GM20000 (cell line): ENCODE measurements at regions not wholly inside any gene's neighbourhood (a gene's known extent, or its start where the extent isn't known, plus 50 kb on each side); places are given as distances from the start of the nearest gene placed in this dataset.

Experiments
- DNase-seq: peaks from one replicate; pipeline ENCODE4 v3.0.0; 2012; ENCODE audit warnings: low spot score
- TF ChIP-seq, protein P1 (sequence below): IDR thresholded peaks from 2 replicates; pipeline ENCODE4 v1.5.1; 2012; ENCODE audit warnings: mild to moderate bottlenecking, control low read depth; ENCODE audit errors: extremely low read depth, missing control alignments

DNA sequence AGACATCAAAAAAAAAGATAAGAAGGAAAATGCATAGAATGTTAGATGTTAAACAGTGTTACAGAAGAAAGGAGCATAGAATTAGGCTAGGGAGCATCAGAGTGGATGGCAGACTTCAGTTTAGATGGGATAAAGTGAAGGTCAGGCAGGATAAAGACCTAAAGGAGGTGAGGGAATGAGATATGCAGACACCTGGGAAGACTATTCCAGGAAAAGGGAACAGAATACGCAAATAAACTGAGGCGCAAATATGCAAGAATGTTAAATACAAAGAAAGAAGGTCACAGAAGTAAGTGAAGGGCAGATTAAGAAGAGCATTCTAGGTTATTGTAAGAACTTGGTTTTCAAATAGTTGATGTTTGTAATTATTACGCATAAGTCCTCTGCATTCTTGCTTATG lies 116.3 kb upstream of the REG3A start:
- TF ChIP-seq, protein P1, sequence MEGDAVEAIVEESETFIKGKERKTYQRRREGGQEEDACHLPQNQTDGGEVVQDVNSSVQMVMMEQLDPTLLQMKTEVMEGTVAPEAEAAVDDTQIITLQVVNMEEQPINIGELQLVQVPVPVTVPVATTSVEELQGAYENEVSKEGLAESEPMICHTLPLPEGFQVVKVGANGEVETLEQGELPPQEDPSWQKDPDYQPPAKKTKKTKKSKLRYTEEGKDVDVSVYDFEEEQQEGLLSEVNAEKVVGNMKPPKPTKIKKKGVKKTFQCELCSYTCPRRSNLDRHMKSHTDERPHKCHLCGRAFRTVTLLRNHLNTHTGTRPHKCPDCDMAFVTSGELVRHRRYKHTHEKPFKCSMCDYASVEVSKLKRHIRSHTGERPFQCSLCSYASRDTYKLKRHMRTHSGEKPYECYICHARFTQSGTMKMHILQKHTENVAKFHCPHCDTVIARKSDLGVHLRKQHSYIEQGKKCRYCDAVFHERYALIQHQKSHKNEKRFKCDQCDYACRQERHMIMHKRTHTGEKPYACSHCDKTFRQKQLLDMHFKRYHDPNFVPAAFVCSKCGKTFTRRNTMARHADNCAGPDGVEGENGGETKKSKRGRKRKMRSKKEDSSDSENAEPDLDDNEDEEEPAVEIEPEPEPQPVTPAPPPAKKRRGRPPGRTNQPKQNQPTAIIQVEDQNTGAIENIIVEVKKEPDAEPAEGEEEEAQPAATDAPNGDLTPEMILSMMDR: no peak
- DNase-seq: no peak

DNA sequence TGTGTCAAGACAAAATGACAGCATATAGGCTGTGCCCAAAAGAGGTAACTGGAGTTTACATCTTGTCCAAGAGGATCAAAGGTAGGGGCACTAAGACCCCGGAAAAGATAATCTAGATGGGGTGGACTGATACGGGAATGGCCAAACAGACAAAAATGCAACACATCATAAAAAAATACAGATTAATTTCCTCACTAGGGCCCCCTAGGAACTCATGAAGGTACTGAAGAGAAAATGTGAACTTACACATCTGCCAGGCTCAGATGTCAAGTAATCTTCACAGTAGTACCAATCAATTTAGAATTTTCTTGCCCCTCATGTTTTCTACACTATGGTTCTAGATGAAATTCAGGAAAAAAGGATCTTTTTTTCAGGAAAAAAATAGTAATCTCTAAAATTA lies 115.6 kb upstream of the REG3A start:
- no peak for DNase-seq

DNA sequence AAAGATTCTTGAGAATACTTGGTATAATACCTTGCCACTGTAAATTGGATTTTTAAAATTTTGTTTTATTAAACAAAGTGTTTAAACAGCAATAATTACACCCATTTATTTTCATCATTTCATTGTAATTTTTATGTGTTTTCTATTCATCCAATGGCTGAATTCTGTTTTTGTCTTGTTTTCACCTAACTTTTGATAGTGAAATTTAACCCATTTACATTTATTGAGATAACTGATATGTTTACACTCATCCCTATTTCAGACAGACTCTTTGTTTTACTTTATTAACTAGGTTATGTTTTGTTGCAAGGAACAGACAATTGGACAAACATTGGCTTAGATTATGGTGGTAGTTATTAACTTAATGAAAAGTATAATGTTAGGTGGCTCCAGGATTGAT lies 113.1 kb upstream of the REG3A start:
- DNase-seq: no peak

More for the DNA sequence above, 115.6 kb upstream of the REG3A start:
- TF ChIP-seq, protein P1: no peak

DNA sequence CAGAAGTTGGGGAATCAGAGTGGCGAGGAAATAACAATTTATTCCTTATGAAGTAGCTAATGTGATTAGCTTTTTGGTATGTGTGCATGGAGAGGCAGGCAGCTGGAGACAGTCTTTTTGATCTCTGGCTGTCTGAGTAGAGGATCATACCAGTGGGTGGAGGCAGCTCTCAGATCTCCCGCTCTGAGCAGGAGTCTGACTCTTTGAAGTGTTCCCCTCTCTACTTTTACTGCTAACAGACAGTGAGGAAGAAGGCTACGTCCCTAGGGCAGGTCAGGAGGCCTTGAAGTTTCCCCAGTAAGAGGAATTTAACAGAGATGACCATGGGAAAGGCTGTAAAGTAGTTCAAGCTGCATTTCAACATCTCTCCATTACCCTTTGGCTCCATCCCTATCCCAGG lies 111.9 kb upstream of the REG3A start:
- DNase-seq: no peak
- TF ChIP-seq, protein P1: no peak

More for the DNA sequence above, 113.1 kb upstream of the REG3A start:
- TF ChIP-seq, protein P1: no peak

DNA sequence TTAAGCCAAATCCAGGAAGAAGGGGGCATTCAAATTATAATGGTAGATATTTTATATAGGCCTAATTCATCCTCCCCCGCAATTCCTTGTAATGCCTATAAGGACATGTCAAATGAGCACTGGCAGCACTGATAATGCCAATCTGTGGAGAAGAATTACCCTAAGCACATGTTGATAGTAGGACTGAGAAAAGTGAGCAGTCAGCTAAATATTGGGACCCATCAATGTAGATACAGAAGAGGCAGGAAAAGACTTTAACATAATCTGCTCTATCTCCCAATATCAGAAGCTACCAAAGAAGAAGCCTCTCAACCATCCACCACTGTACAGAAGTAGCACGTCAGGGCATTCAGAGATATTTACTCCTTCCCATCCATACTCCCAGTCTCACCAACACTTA lies 101.3 kb upstream of the REG3A start:
- DNase-seq: no peak
- TF ChIP-seq, protein P1: no peak

DNA sequence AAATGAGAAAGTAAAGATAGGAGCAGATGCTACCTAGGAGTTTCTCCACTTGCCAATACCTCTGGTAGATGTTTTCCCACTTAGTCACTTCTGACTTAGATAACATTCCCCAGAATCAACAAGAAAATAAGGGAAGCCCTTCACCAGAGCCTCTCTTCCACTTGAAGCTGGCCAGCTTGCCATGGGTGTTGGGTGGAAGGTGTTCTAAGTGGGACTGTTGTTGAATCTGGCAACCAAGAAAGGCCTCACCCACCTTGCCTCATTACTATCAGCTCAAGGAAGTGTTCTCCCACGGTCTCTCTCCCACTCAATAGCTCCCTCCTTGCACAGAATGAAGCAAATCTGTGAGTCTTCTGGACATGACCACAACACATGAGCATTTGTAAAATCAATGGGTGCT lies 100.4 kb upstream of the REG3A start:
- TF ChIP-seq, protein P1: no peak
- DNase-seq: no peak

DNA sequence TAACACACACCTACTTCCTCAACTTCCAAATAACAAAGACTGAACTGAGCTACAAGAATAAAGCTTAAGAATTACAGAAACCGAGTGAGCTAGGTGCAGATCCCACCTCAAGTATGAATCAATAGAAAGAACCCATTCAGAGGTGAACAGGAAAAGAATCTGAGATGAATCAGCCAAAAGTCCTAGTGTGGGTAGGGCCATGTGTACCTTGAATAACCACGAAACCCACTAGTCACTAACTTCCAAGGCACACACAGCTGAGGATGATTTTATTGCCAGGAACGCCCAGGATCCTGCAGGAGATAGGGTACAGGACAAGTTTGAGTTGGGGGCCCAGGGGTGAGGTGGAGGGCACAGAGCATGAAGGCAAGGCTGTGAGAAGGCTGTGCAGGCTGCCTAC lies 99.7 kb upstream of the REG3A start:
- no peak for DNase-seq
- TF ChIP-seq, protein P1: no peak
